Mucosa of rectum (tissue), 2 donors: ENCODE measurements at regions not wholly inside any gene's neighbourhood (a gene's known extent, or its start where the extent isn't known, plus 50 kb on each side); places are given as distances from the start of the nearest gene placed in this dataset.

ENCODE experiments used
- H3K27ac ChIP-seq, 2 donors: one replicate each; pipeline ENCODE4 v1.7.0; 2013; ENCODE audit warnings: inconsistent platforms in 2 of 2, low read depth in 2 of 2, low read length in 2 of 2
- H3K27me3 ChIP-seq, 2 donors: one replicate each; pipeline ENCODE4 v1.7.0; 2013; ENCODE audit warnings: low read length in 2 of 2; ENCODE audit not compliant: control insufficient read depth in 2 of 2, insufficient read depth in 2 of 2
- H3K36me3 ChIP-seq, 2 donors: one replicate each; pipeline ENCODE4 v1.7.0; 2013; ENCODE audit warnings: low read length in 2 of 2; ENCODE audit not compliant: control insufficient read depth in 2 of 2, insufficient read depth in 2 of 2
- H3K4me1 ChIP-seq, 2 donors: one replicate each; pipeline ENCODE4 v1.7.0; 2013; ENCODE audit warnings: low read length in 2 of 2, mild to moderate bottlenecking in 1 of 2; ENCODE audit not compliant: control insufficient read depth in 2 of 2, insufficient read depth in 2 of 2
- H3K4me3 ChIP-seq, 2 donors: one replicate each; pipeline ENCODE4 v1.7.0; 2013; ENCODE audit warnings: low read length in 2 of 2
- H3K9ac ChIP-seq, 2 donors: one replicate each; pipeline ENCODE4 v1.7.0; 2013; ENCODE audit warnings: low read length in 2 of 2, low read depth in 1 of 2, mild to moderate bottlenecking in 1 of 2
- H3K9me3 ChIP-seq, 2 donors: one replicate each; pipeline ENCODE4 v1.7.0; 2013; ENCODE audit warnings: low read length in 2 of 2; ENCODE audit not compliant: control insufficient read depth in 2 of 2
- donor health status: healthy.
- donor health status: Normal muscosa, but diverticular disease.

DNA sequence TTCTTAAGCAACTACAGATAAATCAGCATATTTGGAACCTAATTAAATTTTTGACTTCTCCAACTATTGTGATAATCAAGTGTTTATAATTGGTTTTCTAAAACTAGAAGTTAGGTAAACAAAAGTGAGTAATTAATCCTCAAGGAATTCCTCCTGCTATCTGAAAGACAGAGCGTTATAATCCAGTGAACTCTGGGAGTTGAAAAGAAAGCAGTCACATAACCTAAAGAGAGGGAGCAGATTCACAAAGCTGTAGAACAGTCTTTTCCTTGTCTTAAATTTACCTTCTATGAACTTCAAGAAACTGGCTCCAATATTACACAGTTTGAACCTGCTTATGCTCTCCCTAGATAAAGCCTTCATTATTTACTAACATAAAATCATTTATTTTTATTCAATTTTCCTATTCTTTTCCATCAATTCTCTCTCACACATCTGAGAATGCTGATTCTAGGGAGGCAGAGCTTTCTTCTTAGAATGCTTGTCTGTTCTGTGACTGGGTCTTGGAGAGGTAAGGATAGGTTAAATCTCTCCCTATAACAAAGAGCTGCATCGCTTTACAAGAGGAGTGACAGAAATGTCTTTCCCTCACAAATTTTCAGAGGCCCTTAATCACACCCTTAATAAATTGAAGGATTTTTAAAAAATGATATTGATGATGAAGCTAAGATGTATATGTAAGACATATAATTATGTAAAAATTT lies 132.8 kb downstream of the TUSC7 start:
- no peak overlapping the region for H3K27ac ChIP-seq
- H3K4me3 ChIP-seq: no peak overlapping the region
- H3K9ac ChIP-seq: no peak overlapping the region
- H3K4me1 ChIP-seq: no peaks in the 10 kb centered on the region
- no peaks in the 10 kb centered on the region for H3K27me3 ChIP-seq
- H3K9me3 ChIP-seq: no peaks in the 10 kb centered on the region
- no peaks in the 10 kb centered on the region for H3K36me3 ChIP-seq

DNA sequence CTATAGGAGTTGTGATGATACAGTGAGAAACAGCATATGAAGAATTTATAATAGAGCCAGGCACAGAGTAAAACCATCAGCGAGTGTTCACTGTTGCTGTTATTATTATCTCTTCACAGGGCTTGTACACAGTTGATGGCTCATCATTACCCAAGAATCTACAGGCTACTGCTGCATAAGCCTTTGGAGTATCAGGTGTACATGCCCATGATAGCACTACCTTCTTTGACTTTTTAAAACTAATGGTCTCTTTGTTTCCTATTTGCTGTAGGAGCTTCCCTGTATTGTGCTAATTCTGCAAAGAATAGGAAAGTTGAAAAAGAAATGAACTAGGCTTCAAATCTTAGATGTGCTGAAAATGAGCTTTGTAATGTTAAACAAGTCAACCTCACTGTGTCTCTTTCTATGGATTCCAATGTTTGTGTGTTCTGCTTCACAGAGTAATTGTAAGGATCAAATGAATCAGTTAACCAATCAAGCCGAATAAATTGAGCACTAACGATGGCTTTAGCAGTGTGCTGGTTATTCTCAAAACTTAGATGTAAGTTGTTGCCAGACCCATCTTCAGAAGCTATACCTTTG lies 138.8 kb downstream of the TUSC7 start:
- Histone ChIP-seq H3K36me3 (no peaks in the 10 kb centered on the region), H3K9ac (no peak overlapping the region), H3K27ac (no peak overlapping the region), H3K4me3 (no peak overlapping the region), H3K9me3 (no peaks in the 10 kb centered on the region), H3K4me1 (no peaks in the 10 kb centered on the region), H3K27me3 (no peaks in the 10 kb centered on the region)

GRCh38 chr3:116849261-116849688 lies 139.7 kb downstream of the TUSC7 start:
- no peaks in the 10 kb centered on the region for H3K4me1 ChIP-seq
- no peaks in the 10 kb centered on the region for H3K36me3 ChIP-seq
- H3K9me3 ChIP-seq: no peaks in the 10 kb centered on the region
- H3K27ac ChIP-seq: no peak overlapping the region
- H3K4me3 ChIP-seq: no peak overlapping the region
- H3K27me3 ChIP-seq: no peaks in the 10 kb centered on the region
- H3K9ac ChIP-seq: no peak overlapping the region

DNA sequence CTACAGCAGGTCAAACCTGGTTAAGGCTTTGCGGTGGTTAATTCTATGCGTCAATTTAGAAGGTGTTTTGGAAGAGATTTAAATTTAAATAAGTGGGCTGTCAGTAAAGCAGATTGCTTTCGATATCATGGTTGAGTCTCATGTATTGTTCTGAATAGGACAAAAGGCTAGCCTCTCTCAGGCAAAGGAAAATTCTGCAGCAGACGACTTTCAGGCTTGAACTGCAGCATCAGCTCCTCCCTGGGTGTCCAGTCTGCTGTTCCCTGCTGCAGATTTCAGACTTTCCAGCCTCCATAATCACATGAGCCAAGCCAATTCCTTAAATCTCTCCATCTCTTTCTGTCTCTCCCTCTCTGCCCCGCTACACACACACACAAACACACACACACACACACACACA lies 143.2 kb downstream of the TUSC7 start:
- H3K4me1 ChIP-seq: no peaks in the 10 kb centered on the region
- no peaks in the 10 kb centered on the region for H3K27me3 ChIP-seq
- H3K9ac ChIP-seq: no peak overlapping the region
- no peak overlapping the region for H3K4me3 ChIP-seq
- no peaks in the 10 kb centered on the region for H3K9me3 ChIP-seq
- no peak overlapping the region for H3K27ac ChIP-seq
- no peaks in the 10 kb centered on the region for H3K36me3 ChIP-seq

DNA sequence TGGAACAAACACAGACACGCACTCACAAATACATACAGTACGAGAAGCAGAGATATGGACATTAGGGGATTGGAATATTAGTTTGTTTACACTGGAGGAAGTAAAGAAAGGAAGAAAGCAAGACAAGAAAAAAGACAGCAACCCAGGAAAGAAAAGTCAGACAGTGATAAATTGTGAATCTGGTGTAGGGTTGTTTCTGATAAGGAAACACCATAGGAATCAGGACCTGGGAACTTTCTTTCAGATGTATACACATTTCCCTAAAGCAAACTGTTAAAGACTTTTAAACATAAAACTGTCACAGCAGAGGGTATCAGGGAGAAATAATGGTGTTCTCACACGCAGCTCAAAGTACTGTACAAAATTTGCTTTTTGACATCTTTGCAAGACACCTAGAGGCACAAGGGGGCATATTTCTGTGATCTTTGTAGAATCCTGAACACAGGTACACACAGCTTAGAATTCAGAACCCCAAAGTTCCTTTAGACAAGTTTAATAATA lies 153.7 kb downstream of the TUSC7 start:
- Histone ChIP-seq H3K36me3 (no peaks in the 10 kb centered on the region), H3K9me3 (no peaks in the 10 kb centered on the region), H3K9ac (no peak overlapping the region), H3K27me3 (no peaks in the 10 kb centered on the region), H3K4me3 (no peak overlapping the region), H3K27ac (no peak overlapping the region), H3K4me1 (no peaks in the 10 kb centered on the region)

- Histone ChIP-seq H3K4me3 (peak overlapping the region in 1 of 2 donors; percentile 61), H3K9ac (no peak overlapping the region), H3K27me3 (no peaks in the 10 kb centered on the region), H3K27ac (no peak overlapping the region), H3K4me1 (no peaks in the 10 kb centered on the region), H3K9me3 (no peaks in the 10 kb centered on the region), H3K36me3 (no peaks in the 10 kb centered on the region)
Measured at GRCh38 chr3:116863822-116864589, 154.4 kb downstream of the TUSC7 start.

- Histone ChIP-seq H3K27me3 (no peaks in the 10 kb centered on the region), H3K36me3 (no peaks in the 10 kb centered on the region), H3K4me3 (peak overlapping the region in 1 of 2 donors; percentile 61), H3K9ac (no peak overlapping the region), H3K27ac (no peak overlapping the region), H3K9me3 (no peaks in the 10 kb centered on the region), H3K4me1 (no peaks in the 10 kb centered on the region)
Measured at GRCh38 chr3:116864590-116864927, 155.0 kb downstream of the TUSC7 start.

- no peaks in the 10 kb centered on the region for H3K9me3 ChIP-seq
- H3K36me3 ChIP-seq: no peaks in the 10 kb centered on the region
- no peak overlapping the region for H3K9ac ChIP-seq
- H3K27me3 ChIP-seq: no peaks in the 10 kb centered on the region
- no peak overlapping the region for H3K4me3 ChIP-seq
- H3K4me1 ChIP-seq: no peaks in the 10 kb centered on the region
- H3K27ac ChIP-seq: no peak overlapping the region
Measured at GRCh38 chr3:116870379-116870778, 160.8 kb downstream of the TUSC7 start.

GRCh38 chr3:116871905-116872304 lies 162.3 kb downstream of the TUSC7 start:
- H3K9me3 ChIP-seq: no peaks in the 10 kb centered on the region
- no peaks in the 10 kb centered on the region for H3K4me1 ChIP-seq
- H3K4me3 ChIP-seq: no peak overlapping the region
- no peak overlapping the region for H3K27ac ChIP-seq
- no peaks in the 10 kb centered on the region for H3K27me3 ChIP-seq
- H3K9ac ChIP-seq: no peak overlapping the region
- H3K36me3 ChIP-seq: no peaks in the 10 kb centered on the region

DNA sequence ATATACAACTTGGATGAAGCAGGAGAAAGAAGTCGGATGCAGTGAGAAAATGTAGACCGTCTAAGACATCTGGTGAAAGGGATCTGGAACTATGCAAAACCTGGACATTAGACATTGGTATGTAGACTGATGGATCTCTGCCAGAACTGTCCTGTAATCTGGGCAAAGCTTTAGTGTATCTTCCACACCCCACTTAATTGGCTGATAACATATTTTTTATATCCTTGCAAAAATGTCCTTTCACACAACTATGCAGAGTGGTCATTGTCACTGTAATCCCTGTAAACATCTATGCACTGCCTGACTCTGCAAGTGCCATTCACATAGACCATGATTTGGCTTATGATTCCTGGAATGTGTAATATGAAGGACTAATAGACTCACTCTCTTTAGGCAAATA lies 163.1 kb downstream of the TUSC7 start:
- no peaks in the 10 kb centered on the region for H3K27me3 ChIP-seq
- no peak overlapping the region for H3K4me3 ChIP-seq
- no peaks in the 10 kb centered on the region for H3K36me3 ChIP-seq
- H3K9ac ChIP-seq: no peak overlapping the region
- no peaks in the 10 kb centered on the region for H3K9me3 ChIP-seq
- no peak overlapping the region for H3K27ac ChIP-seq
- H3K4me1 ChIP-seq: no peaks in the 10 kb centered on the region
